Esophagus muscularis mucosa (tissue), 4 donors: ENCODE measurements at regions not wholly inside any gene's neighbourhood (a gene's known extent, or its start where the extent isn't known, plus 50 kb on each side); places are given as distances from the start of the nearest gene placed in this dataset.
"Not testable (repeated sequence)": the region's sequence is repeated elsewhere in the genome, so short reads cannot be mapped to it uniquely, and the experiment has no call there.

Experiments used
- DNase-seq: peaks from one replicate; pipeline ENCODE4 v3.0.0-alpha.2; 2017; ENCODE audit errors: extremely low spot score
- H3K27ac ChIP-seq, 4 donors: fragments of 200-600 bp; sonication (generic); replicated peaks in 1 of 4; 1 replicate in 3 of 4; 2 replicates in 1 of 4; pipeline ENCODE4 v1.5.1; 2016 to 2019; ENCODE audit warnings: mild to moderate bottlenecking in 1 of 4
- H3K27me3 ChIP-seq, 4 donors: fragments of 200-600 bp; sonication (generic); one replicate each; pipeline versions ENCODE4 v1.5.1 to v1.6.0; 2016 to 2019
- H3K36me3 ChIP-seq, 4 donors: fragments of 200-600 bp; sonication (generic); one replicate each; pipeline ENCODE4 v1.5.1; 2016 to 2019
- H3K4me1 ChIP-seq, 4 donors: fragments of 200-600 bp; sonication (generic); one replicate each; pipeline ENCODE4 v1.5.1; 2016 to 2019
- H3K4me3 ChIP-seq, 4 donors: fragments of 200-600 bp; sonication (generic); 1 replicate in 2 of 4; 2 replicates in 2 of 4; pipeline ENCODE4 v1.5.1; 2016 to 2019; ENCODE audit warnings: mild to moderate bottlenecking in 4 of 4, moderate library complexity in 1 of 4
- H3K9me3 ChIP-seq, 4 donors: fragments of 200-600 bp; sonication (generic); 1 replicate in 3 of 4; 2 replicates in 1 of 4; pipeline ENCODE4 v1.5.1; 2016 to 2019
- CTCF ChIP-seq, 3 experiments: fragments of 200-600 bp in 2 of 3; fragments of 450-650 bp in 1 of 3; sonication (generic) in 2 of 3; IDR thresholded peaks; one replicate each; pipeline ENCODE4 v1.5.1; 2017 to 2019; ENCODE audit warnings: antibody characterized with exemption in 3 of 3, mild to moderate bottlenecking in 2 of 3, moderate library complexity in 1 of 3
- EP300 ChIP-seq: sonication (generic); formaldehyde crosslinking; IDR thresholded peaks from one replicate; pipeline ENCODE4 v1.6.1; 2017; ENCODE audit warnings: antibody characterized with exemption
- POLR2A ChIP-seq: fragments of 450-650 bp; IDR thresholded peaks from one replicate; pipeline ENCODE4 v1.6.1; 2017; ENCODE audit warnings: antibody characterized with exemption, moderate library complexity, mild to moderate bottlenecking, low read depth
- POLR2AphosphoS5 ChIP-seq, 2 donors: sonication (generic); formaldehyde crosslinking; IDR thresholded peaks; one replicate each; pipeline ENCODE4 v1.6.1; 2017; ENCODE audit warnings: antibody characterized with exemption in 2 of 2
- whole genome bisulfite sequencing: methylation state at CpG from one replicate; pipeline ENCODE4 v1.1.5; 2018; 5-methylcytosine and 5-hydroxymethylcytosine counted together
- intact Hi-C: fragments of 100-400 bp; cut with DNase I; formaldehyde crosslinking; loops from one replicate; pipeline ENCODE4 v1.15.1; 2023

GRCh38 chr2:237207646-237208045 lies 122.0 kb downstream of the COPS8 start:
- Histone ChIP-seq H3K27me3 (no peaks in the 10 kb centered on the region), H3K4me1 (peaks cover 9 to 31% (median 30%) of the 10 kb centered on the region in 4 donors), H3K4me3 (no peak overlapping the region), H3K27ac (peak overlapping the region in 3 of 4 donors; percentile 11 to 49 (median 34)), H3K36me3 (no peaks in the 10 kb centered on the region), H3K9me3 (no peaks in the 10 kb centered on the region)
- no peak for DNase-seq
- WGBS, result 68% methylated on average over 7 of the region's 7 CpGs
- TF ChIP-seq CTCF (IDR thresholded peaks at IDR 0.05), result no peak
- TF ChIP-seq POLR2A, result no peak
- TF ChIP-seq POLR2AphosphoS5 (IDR thresholded peaks at IDR 0.05), result peak; percentile 20 to 47
- no peak for TF ChIP-seq EP300
- intact Hi-C loops, result no loop called here

- 55% methylated on average over 16 of the region's 16 CpGs for WGBS
- intact Hi-C loops, result no loop called here
- TF ChIP-seq POLR2AphosphoS5 (IDR thresholded peaks at IDR 0.05), result peak; percentile 13 to 44
- TF ChIP-seq EP300, result no peak
- TF ChIP-seq CTCF (IDR thresholded peaks at IDR 0.05), result no peak
- TF ChIP-seq POLR2A, result no peak
- no peaks in the 10 kb centered on the region for H3K27me3 ChIP-seq
- no peak overlapping the region for H3K4me3 ChIP-seq
- H3K4me1 ChIP-seq, result peaks cover 9 to 36% (median 34%) of the 10 kb centered on the region in 4 donors
- peak overlapping the region in 3 of 4 donors; percentile 28 to 49 (median 43) for H3K27ac ChIP-seq
- H3K9me3 ChIP-seq, result no peaks in the 10 kb centered on the region
- DNase-seq, result no peak
- H3K36me3 ChIP-seq, result no peaks in the 10 kb centered on the region
Measured at GRCh38 chr2:237208373-237209260, 122.9 kb downstream of the COPS8 start.

- DNase-seq, result no peak
- no peak for TF ChIP-seq POLR2A
- Histone ChIP-seq H3K36me3 (no peaks in the 10 kb centered on the region), H3K4me3 (no peak overlapping the region), H3K27me3 (no peaks in the 10 kb centered on the region), H3K27ac (no peak overlapping the region), H3K9me3 (no peaks in the 10 kb centered on the region), H3K4me1 (peaks cover 9 to 41% (median 38%) of the 10 kb centered on the region in 4 donors)
- 90% methylated on average over 6 of the region's 6 CpGs for WGBS
- intact Hi-C loops, result no loop called here
Measured at GRCh38 chr2:237209885-237210284, 124.2 kb downstream of the COPS8 start.

- no peak overlapping the region for H3K4me3 ChIP-seq
- DNase-seq, result no peak
- WGBS, result 96% methylated on average over 7 of the region's 7 CpGs
- H3K27ac ChIP-seq, result no peak overlapping the region
- peaks cover 9 to 38% (median 35%) of the 10 kb centered on the region in 4 donors for H3K4me1 ChIP-seq
- no peaks in the 10 kb centered on the region for H3K36me3 ChIP-seq
- no peak for TF ChIP-seq POLR2AphosphoS5 (IDR thresholded peaks at IDR 0.05)
- no peak for TF ChIP-seq POLR2A
- TF ChIP-seq CTCF (IDR thresholded peaks at IDR 0.05), result no peak
- TF ChIP-seq EP300, result no peak
- intact Hi-C loops, result no loop called here
- no peaks in the 10 kb centered on the region for H3K27me3 ChIP-seq
- H3K9me3 ChIP-seq, result no peaks in the 10 kb centered on the region
Measured at GRCh38 chr2:237210297-237210696, 124.6 kb downstream of the COPS8 start.

GRCh38 chr2:237210763-237211162 lies 125.1 kb downstream of the COPS8 start:
- no peaks in the 10 kb centered on the region for H3K27me3 ChIP-seq
- WGBS, result 75% methylated on average over 6 of the region's 6 CpGs
- no peaks in the 10 kb centered on the region for H3K9me3 ChIP-seq
- H3K4me3 ChIP-seq, result no peak overlapping the region
- no peak overlapping the region for H3K27ac ChIP-seq
- no peak for TF ChIP-seq POLR2AphosphoS5 (IDR thresholded peaks at IDR 0.05)
- TF ChIP-seq POLR2A, result no peak
- no peak for TF ChIP-seq EP300
- no peak for TF ChIP-seq CTCF (IDR thresholded peaks at IDR 0.05)
- no peaks in the 10 kb centered on the region for H3K36me3 ChIP-seq
- H3K4me1 ChIP-seq, result peaks cover 9 to 34% (median 31%) of the 10 kb centered on the region in 4 donors
- no peak for DNase-seq
- intact Hi-C loops, result no loop called here

- H3K27ac ChIP-seq, H3K36me3 ChIP-seq, intact Hi-C loops, DNase-seq, H3K4me3 ChIP-seq, H3K9me3 ChIP-seq, H3K27me3 ChIP-seq: not testable (repeated sequence)
- 91% methylated on average over 9 of the region's 9 CpGs for WGBS
- H3K4me1 ChIP-seq, result peaks cover under 1 to 26% (median 24%) of the 10 kb centered on the region in 4 donors
Measured at GRCh38 chr2:237212356-237213279, 126.9 kb downstream of the COPS8 start.
